Naive B cell (primary cell): ENCODE measurements at regions not wholly inside any gene's neighbourhood (a gene's known extent, or its start where the extent isn't known, plus 50 kb on each side); places are given as distances from the start of the nearest gene placed in this dataset.

ENCODE experiments used
- ATAC-seq, 2 donors: fragments of 150-1000 bp; cut with Tn5 transposase; 2 replicates each; pipeline ENCODE4 v1.10.0; 2021; ENCODE audit warnings: low read depth in 2 of 2, mild to moderate bottlenecking in 2 of 2, moderate library complexity in 2 of 2
- DNase-seq: peaks from one replicate; pipeline ENCODE4 v3.0.0; 2022
- H3K27ac Mint-ChIP-seq, 6 donors: one replicate each; pipeline ENCODE4 v1.8.0; 2020 to 2022; ENCODE audit warnings: mild to moderate bottlenecking in 6 of 6, mixed read lengths in 6 of 6, moderate library complexity in 5 of 6, inconsistent platforms in 2 of 6
- H3K27me3 Mint-ChIP-seq, 3 donors: one replicate each; pipeline ENCODE4 v1.8.0; 2021 to 2022; ENCODE audit warnings: mixed read lengths in 3 of 3, mild to moderate bottlenecking in 1 of 3
- H3K36me3 Mint-ChIP-seq, 2 donors: one replicate each; pipeline ENCODE4 v1.8.0; 2020 to 2022; ENCODE audit warnings: mixed read lengths in 2 of 2, inconsistent platforms in 1 of 2, mild to moderate bottlenecking in 1 of 2
- H3K4me1 Mint-ChIP-seq, 3 donors: one replicate each; pipeline ENCODE4 v1.8.0; 2020 to 2022; ENCODE audit warnings: mixed read lengths in 3 of 3, inconsistent platforms in 1 of 3, mild to moderate bottlenecking in 1 of 3, moderate library complexity in 1 of 3
- H3K4me3 Mint-ChIP-seq, 8 donors: one replicate each; pipeline ENCODE4 v1.8.0; 2020 to 2022; ENCODE audit warnings: mild to moderate bottlenecking in 8 of 8, mixed read lengths in 8 of 8, moderate library complexity in 8 of 8, inconsistent platforms in 2 of 8
- H3K9me3 Mint-ChIP-seq, 7 donors: one replicate each; pipeline ENCODE4 v1.8.0; 2020 to 2022; ENCODE audit warnings: mixed read lengths in 7 of 7, mild to moderate bottlenecking in 5 of 7, inconsistent platforms in 2 of 7, moderate library complexity in 1 of 7

GRCh38 chr7:41819645-41820044 lies 116.8 kb upstream of the INHBA start:
- Mint-ChIP-seq H3K4me3 (no peak overlapping the region), H3K36me3 (no peaks in the 10 kb centered on the region), H3K9me3 (peaks cover 0 to 14% (median 4%) of the 10 kb centered on the region in 7 donors), H3K27me3 (no peaks in the 10 kb centered on the region), H3K4me1 (peaks cover 13 to 35% (median 28%) of the 10 kb centered on the region in 3 donors), H3K27ac (no peak overlapping the region)
- DNase-seq (no peak), ATAC-seq (no peak)

DNA sequence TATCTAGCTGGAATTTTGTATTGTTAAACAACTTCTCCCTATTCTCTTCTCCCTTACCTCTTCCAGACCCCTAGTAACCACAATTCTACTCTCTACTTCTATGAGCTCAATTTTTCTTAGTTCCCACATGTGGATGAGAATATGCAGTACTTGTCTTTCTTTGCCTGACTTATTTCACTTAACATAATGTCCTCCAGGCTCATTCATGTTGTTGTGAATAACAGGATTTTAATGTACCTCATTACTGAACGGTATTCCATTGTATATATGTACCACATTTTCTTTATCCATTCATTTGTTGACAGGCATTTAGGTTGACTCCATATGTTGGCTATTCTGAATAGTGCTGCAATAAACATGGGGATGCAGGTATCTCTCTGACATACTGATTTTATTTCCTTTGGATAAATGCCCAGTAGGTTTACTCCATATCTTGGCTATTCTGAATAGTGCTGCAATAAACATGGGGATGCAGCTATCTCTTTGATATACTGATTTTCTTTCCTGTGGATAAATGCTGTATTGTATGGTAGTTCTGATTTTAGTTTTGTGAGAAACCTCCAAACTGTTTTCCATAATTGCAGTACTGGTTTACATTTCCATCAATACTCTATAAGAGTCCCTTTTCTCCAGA lies 116.0 kb upstream of the INHBA start:
- Mint-ChIP-seq H3K4me3 (no peak overlapping the region), H3K9me3 (peaks cover 0 to 14% (median 4%) of the 10 kb centered on the region in 7 donors), H3K4me1 (peaks cover 15 to 38% (median 28%) of the 10 kb centered on the region in 3 donors), H3K27ac (peak overlapping the region in 1 of 6 donors; percentile 47), H3K27me3 (no peaks in the 10 kb centered on the region), H3K36me3 (no peaks in the 10 kb centered on the region)
- no peak for ATAC-seq
- DNase-seq = no peak

DNA sequence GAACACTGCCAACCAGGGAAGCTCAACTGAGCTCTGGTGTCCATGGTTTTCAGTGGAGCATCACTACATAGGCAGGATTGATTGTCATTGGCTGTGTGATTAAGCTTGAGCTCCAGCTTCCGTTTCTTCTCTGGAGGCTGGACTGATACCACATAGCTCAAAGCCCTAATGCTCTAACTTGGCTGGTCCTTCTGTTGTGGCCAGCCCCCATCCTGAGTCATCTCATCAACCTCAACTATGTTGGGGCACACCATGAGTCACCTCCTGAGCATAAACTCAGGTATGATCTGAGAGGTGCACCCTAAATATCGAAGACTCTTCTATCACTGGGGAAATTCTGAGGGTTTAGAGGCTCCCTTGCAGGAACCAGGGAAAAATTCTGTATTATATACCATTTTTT lies 114.5 kb upstream of the INHBA start:
- no peak overlapping the region for H3K4me3 Mint-ChIP-seq

GRCh38 chr7:41816111-41816510 lies 113.2 kb upstream of the INHBA start:
- H3K4me1 Mint-ChIP-seq = peaks cover 15 to 34% (median 26%) of the 10 kb centered on the region in 3 donors
- ATAC-seq = peak; percentile 42 to 61
- H3K27ac Mint-ChIP-seq = peak overlapping the region in 4 of 6 donors; percentile 10 to 69 (median 48)
- H3K36me3 Mint-ChIP-seq = no peaks in the 10 kb centered on the region
- peak overlapping the region in 1 of 8 donors; percentile 19 for H3K4me3 Mint-ChIP-seq
- no peaks in the 10 kb centered on the region for H3K27me3 Mint-ChIP-seq
- peaks cover 0 to 14% (median 4%) of the 10 kb centered on the region in 7 donors for H3K9me3 Mint-ChIP-seq
- no peak for DNase-seq

More for the DNA sequence above, 114.5 kb upstream of the INHBA start:
- DNase-seq (no peak), ATAC-seq (no peak)
- Mint-ChIP-seq H3K27me3 (no peaks in the 10 kb centered on the region), H3K4me1 (peaks cover 15 to 38% (median 28%) of the 10 kb centered on the region in 3 donors), H3K27ac (peak overlapping the region in 1 of 6 donors; percentile 5), H3K36me3 (no peaks in the 10 kb centered on the region), H3K9me3 (peaks cover 0 to 14% (median 4%) of the 10 kb centered on the region in 7 donors)

DNA sequence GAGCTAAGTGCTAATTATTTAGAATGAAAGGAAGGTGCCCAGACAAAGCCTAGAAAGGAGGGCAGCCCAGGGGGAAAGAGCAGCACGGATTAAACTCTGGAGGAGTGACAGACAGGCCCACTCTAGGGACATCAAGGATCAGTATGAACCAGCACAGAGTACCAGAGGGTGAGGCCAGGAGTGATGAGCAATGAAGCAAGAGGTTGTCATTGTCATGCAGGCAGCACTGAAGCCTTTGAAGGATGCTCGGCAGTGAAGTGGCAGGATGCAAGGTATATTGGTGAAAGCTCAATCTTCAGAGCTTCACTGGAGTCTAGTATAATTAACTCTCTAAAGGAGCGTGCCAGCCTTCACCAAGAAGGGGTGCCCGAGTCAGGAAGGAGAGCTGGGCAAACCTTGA lies 112.0 kb upstream of the INHBA start:
- H3K4me3 Mint-ChIP-seq = no peak overlapping the region
- ATAC-seq = no peak
- H3K36me3 Mint-ChIP-seq = no peaks in the 10 kb centered on the region
- H3K9me3 Mint-ChIP-seq = peaks cover 0 to 11% (median 4%) of the 10 kb centered on the region in 7 donors
- peaks cover 15 to 37% (median 26%) of the 10 kb centered on the region in 3 donors for H3K4me1 Mint-ChIP-seq
- no peak for DNase-seq
- no peaks in the 10 kb centered on the region for H3K27me3 Mint-ChIP-seq
- peak overlapping the region in 2 of 6 donors; percentile 32 to 34 for H3K27ac Mint-ChIP-seq

DNA sequence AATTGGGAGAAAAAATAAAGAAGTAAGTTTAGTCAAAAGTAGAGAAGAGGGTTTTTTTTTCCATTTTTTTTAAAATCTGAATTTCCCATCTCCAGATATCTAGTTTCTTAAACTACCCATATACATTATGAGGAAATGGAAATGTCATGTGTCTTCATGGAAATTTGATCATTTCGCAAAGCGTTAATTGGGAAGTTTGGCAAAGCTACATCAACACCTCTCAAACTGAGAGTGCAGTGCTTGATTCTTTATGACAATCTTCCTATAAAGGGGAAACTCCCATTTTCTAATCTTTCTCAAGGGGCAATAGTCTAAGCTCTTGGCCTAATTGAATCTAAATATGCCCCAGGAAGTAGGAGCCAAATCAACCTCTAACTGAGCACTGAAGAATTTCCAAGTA lies 110.4 kb upstream of the INHBA start:
- Mint-ChIP-seq H3K36me3 (no peaks in the 10 kb centered on the region), H3K4me3 (no peak overlapping the region), H3K9me3 (peaks cover 0 to 3% (median 0%) of the 10 kb centered on the region in 7 donors), H3K27me3 (no peaks in the 10 kb centered on the region), H3K27ac (peak overlapping the region in 1 of 6 donors; percentile 51), H3K4me1 (peaks cover 15 to 35% (median 26%) of the 10 kb centered on the region in 3 donors)
- ATAC-seq (no peak), DNase-seq (no peak)

GRCh38 chr7:41811941-41812340 lies 109.1 kb upstream of the INHBA start:
- peaks cover 0 to 3% (median 0%) of the 10 kb centered on the region in 7 donors for H3K9me3 Mint-ChIP-seq
- H3K27me3 Mint-ChIP-seq = no peaks in the 10 kb centered on the region
- DNase-seq (no peak), ATAC-seq (no peak)
- H3K36me3 Mint-ChIP-seq = no peaks in the 10 kb centered on the region
- peaks cover 15 to 32% (median 23%) of the 10 kb centered on the region in 3 donors for H3K4me1 Mint-ChIP-seq
- H3K27ac Mint-ChIP-seq = peak overlapping the region in 1 of 6 donors; percentile 33
- H3K4me3 Mint-ChIP-seq = no peak overlapping the region

DNA sequence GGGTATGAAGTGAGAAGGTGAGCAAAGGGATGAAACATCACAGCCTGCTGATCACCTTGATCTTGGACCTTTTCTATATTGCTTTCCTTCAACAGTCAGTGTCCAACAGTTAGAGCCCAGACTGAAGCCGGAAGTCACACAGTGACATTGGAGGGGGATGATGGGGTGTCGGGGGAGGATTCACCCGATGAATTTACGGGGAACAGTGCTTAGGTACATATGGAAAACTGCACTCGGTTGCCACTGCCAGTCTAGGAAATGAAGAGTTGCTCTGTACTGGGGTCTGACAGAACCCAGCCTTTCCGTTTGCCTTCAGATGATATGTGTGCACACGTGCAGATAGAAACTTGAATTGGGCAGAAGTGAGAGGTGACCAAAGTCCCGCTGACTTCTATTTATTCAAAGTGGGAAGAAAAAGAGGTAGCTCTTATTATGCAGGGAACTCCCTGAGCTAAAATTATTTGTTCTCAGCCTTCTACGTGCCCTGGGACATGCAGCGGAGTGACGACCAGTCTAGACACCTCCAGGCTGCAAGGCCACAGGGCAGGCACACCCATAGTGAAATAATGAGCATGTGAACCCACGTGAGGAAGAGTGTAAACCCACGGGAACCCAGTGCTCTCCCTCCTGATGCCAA lies 107.2 kb upstream of the INHBA start:
- no peak for DNase-seq
- peaks cover 4 to 13% (median 5%) of the 10 kb centered on the region in 3 donors for H3K4me1 Mint-ChIP-seq
- H3K9me3 Mint-ChIP-seq = peaks cover 0 to 3% (median 0%) of the 10 kb centered on the region in 7 donors
- H3K4me3 Mint-ChIP-seq = peak overlapping the region in 1 of 8 donors; percentile 50
- H3K27ac Mint-ChIP-seq = peak overlapping the region in 1 of 6 donors; percentile 37
- H3K36me3 Mint-ChIP-seq = no peaks in the 10 kb centered on the region
- peak; percentile 43 to 82 for ATAC-seq
- no peaks in the 10 kb centered on the region for H3K27me3 Mint-ChIP-seq

DNA sequence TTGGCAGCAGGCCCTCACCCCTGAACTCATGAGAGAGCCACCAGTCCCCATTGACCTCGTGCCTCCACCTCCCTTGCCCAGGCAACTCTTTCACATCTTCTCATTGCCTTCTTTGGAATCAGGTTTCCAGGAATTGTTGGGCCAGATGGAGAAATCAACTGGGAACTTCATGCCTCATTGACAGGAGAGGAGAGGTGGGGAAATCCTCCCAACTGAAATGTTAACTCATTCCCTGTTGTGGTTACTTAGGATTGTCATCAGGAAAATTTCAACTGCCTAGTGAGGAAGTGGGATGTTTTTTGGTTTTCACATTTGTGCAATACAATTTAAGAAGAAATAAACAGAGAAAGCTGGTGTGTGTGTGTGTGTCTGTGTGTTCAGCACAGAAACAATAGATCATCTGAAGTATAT lies 106.6 kb upstream of the INHBA start:
- ATAC-seq = no peak
- Mint-ChIP-seq H3K4me3 (no peak overlapping the region), H3K4me1 (peaks cover 0 to 9% (median under 1%) of the 10 kb centered on the region in 3 donors), H3K27me3 (no peaks in the 10 kb centered on the region), H3K36me3 (no peaks in the 10 kb centered on the region), H3K27ac (peak overlapping the region in 1 of 6 donors; percentile 37), H3K9me3 (peaks cover 0 to 3% (median 0%) of the 10 kb centered on the region in 7 donors)
- no peak for DNase-seq

DNA sequence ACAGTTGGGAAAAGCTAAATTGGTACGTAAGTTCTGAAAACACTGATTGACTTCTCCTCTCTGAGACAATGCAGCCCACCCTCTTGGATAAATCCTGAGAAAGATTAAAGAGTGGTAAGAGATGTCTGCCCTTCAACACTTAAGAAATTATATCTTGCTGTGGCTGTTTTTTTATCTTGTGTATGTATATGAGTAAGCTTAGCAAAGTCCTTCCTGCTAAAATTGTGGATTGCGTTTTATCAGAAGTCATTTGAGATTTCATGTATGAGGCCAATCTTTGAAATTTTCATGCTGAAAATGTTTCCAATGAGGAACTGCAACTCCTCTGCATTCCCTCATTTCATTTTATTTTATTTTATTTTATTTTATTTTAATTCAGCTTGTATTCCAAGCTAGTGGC lies 106.2 kb upstream of the INHBA start:
- Mint-ChIP-seq H3K27ac (peak overlapping the region in 1 of 6 donors; percentile 37), H3K4me1 (peaks cover 0 to 6% (median 0%) of the 10 kb centered on the region in 3 donors), H3K9me3 (peaks cover 0 to 3% (median 0%) of the 10 kb centered on the region in 7 donors), H3K4me3 (no peak overlapping the region), H3K27me3 (no peaks in the 10 kb centered on the region), H3K36me3 (no peaks in the 10 kb centered on the region)
- no peak for ATAC-seq
- no peak for DNase-seq

- H3K4me3 Mint-ChIP-seq = no peak overlapping the region
- no peaks in the 10 kb centered on the region for H3K36me3 Mint-ChIP-seq
Observed at GRCh38 chr7:41808541-41808940, 105.7 kb upstream of the INHBA start.

DNA sequence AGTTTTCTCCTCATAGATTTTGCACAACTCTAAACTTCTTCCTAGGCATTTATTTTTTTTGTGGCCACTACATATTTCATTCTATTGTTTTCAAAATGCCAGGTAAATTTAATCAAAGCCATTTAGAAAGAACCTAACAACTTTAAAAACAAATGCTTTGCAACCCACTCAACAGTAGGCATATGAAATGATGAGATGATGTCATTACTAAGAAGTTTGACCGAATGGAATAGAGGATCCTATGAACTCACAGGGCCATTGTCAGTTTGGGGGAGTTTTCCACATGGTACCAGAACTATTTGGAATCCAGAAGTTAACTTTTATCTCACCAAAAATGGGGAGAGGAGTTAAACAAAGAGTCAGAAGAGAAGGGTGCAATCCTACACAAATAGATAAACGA lies 100.7 kb upstream of the INHBA start:
- DNase-seq = no peak
- H3K9me3 Mint-ChIP-seq = no peaks in the 10 kb centered on the region
- no peak for ATAC-seq
- H3K27ac Mint-ChIP-seq = no peak overlapping the region
- H3K4me1 Mint-ChIP-seq = no peaks in the 10 kb centered on the region
- no peaks in the 10 kb centered on the region for H3K27me3 Mint-ChIP-seq
- H3K4me3 Mint-ChIP-seq = no peak overlapping the region
- H3K36me3 Mint-ChIP-seq = no peaks in the 10 kb centered on the region

More at GRCh38 chr7:41808541-41808940, 105.7 kb upstream of the INHBA start:
- Mint-ChIP-seq H3K27me3 (no peaks in the 10 kb centered on the region), H3K9me3 (peaks cover 0 to 3% (median 0%) of the 10 kb centered on the region in 7 donors), H3K27ac (peak overlapping the region in 1 of 6 donors; percentile 37), H3K4me1 (peaks cover 0 to 6% (median 0%) of the 10 kb centered on the region in 3 donors)
- DNase-seq (no peak), ATAC-seq (no peak)

GRCh38 chr7:41796331-41796730 lies 93.4 kb upstream of the INHBA start:
- no peak overlapping the region for H3K27ac Mint-ChIP-seq
- H3K27me3 Mint-ChIP-seq = peaks cover 0 to 6% (median 0%) of the 10 kb centered on the region in 3 donors
- H3K36me3 Mint-ChIP-seq = no peaks in the 10 kb centered on the region
- no peak for ATAC-seq
- H3K4me1 Mint-ChIP-seq = peaks cover 0 to 2% (median 0%) of the 10 kb centered on the region in 3 donors
- H3K4me3 Mint-ChIP-seq = peak overlapping the region in 1 of 8 donors; percentile 29
- no peak for DNase-seq
- H3K9me3 Mint-ChIP-seq = no peaks in the 10 kb centered on the region
